Esophagus squamous epithelium (tissue), 5 donors: ENCODE measurements at regions not wholly inside any gene's neighbourhood (a gene's known extent, or its start where the extent isn't known, plus 50 kb on each side); places are given as distances from the start of the nearest gene placed in this dataset.

ENCODE experiments used
- DNase-seq: peaks from one replicate; lab custom pipeline; 2025; lab: John Stamatoyannopoulos, UW
- H3K27ac ChIP-seq, 4 donors: fragments of 200-600 bp; sonication (generic); one replicate each; pipeline ENCODE4 v1.5.1; 2016 to 2019; ENCODE audit warnings: mild to moderate bottlenecking in 1 of 4
- H3K27me3 ChIP-seq, 4 donors: fragments of 200-600 bp; sonication (generic); 1 replicate in 3 of 4; 2 replicates in 1 of 4; pipeline versions ENCODE4 v1.5.1 to v1.6.0; 2017 to 2021; ENCODE audit warnings: antibody characterized with exemption in 1 of 4
- H3K36me3 ChIP-seq, 3 donors: fragments of 200-600 bp; sonication (generic); one replicate each; pipeline ENCODE4 v1.5.1; 2016 to 2019
- H3K4me1 ChIP-seq, 3 donors: fragments of 200-600 bp; sonication (generic); one replicate each; pipeline ENCODE4 v1.5.1; 2017 to 2019
- H3K4me3 ChIP-seq, 4 donors: fragments of 200-600 bp; sonication (generic); 1 replicate in 3 of 4; 2 replicates in 1 of 4; pipeline ENCODE4 v1.5.1; 2016 to 2019; ENCODE audit warnings: mild to moderate bottlenecking in 2 of 4, moderate library complexity in 1 of 4
- H3K9me3 ChIP-seq, 3 donors: fragments of 200-600 bp; sonication (generic); one replicate each; pipeline ENCODE4 v1.5.1; 2016 to 2019
- CTCF ChIP-seq, 6 experiments: fragments of 450-650 bp in 4 of 6; fragments of 200-600 bp in 2 of 6; sonication (generic) in 2 of 6; IDR thresholded peaks; one replicate each; pipeline ENCODE4 v1.5.1; 2016 to 2019; ENCODE audit warnings: antibody characterized with exemption in 6 of 6, mild to moderate bottlenecking in 4 of 6, moderate library complexity in 4 of 6
- POLR2A ChIP-seq, 4 donors: fragments of 450-650 bp; IDR thresholded peaks; one replicate each; pipeline ENCODE4 v1.6.1; 2017; ENCODE audit warnings: antibody characterized with exemption in 4 of 4, mild to moderate bottlenecking in 4 of 4, moderate library complexity in 3 of 4
- WGBS, 2 donors: methylation state at CpG; one replicate each; pipeline ENCODE4 v1.1.5; 2018; 5-methylcytosine and 5-hydroxymethylcytosine counted together
- intact Hi-C: fragments of 100-400 bp; cut with DNase I; formaldehyde crosslinking; loops from one replicate; pipeline ENCODE4 v1.15.0; 2022
- donor health status: DM: yes; HTN: yes; CAD: no.

GRCh38 chr5:96127538-96127937, 165.9 kb upstream of the ELL2 start:
- no peak for TF ChIP-seq POLR2A (IDR thresholded peaks at IDR 0.05)
- Histone ChIP-seq H3K4me1 (peaks cover 0 to 29% (median 4%) of the 10 kb centered on the region in 3 donors), H3K9me3 (no peaks in the 10 kb centered on the region), H3K36me3 (no peaks in the 10 kb centered on the region), H3K4me3 (no peak overlapping the region), H3K27me3 (no peaks in the 10 kb centered on the region), H3K27ac (no peak overlapping the region)
- intact Hi-C loops: no loop called here
- no peak for DNase-seq
- 60 to 74% methylated on average over 2 of the region's 2 CpGs for WGBS, 2 donors

- no peaks in the 10 kb centered on the region for H3K36me3 ChIP-seq
- DNase-seq: no peak
- intact Hi-C loops: no loop called here
Observed at GRCh38 chr5:96125231-96125891, 163.7 kb upstream of the ELL2 start.

GRCh38 chr5:96124589-96124988, 162.9 kb upstream of the ELL2 start:
- TF ChIP-seq POLR2A (IDR thresholded peaks at IDR 0.05) (no peak), CTCF (IDR thresholded peaks at IDR 0.05) (no peak)
- no peak overlapping the region for H3K4me3 ChIP-seq
- WGBS, 2 donors: 65 to 78% methylated on average over 1 of the region's 1 CpG
- no peaks in the 10 kb centered on the region for H3K27me3 ChIP-seq
- H3K9me3 ChIP-seq: no peaks in the 10 kb centered on the region
- no peak for DNase-seq
- no peaks in the 10 kb centered on the region for H3K36me3 ChIP-seq
- intact Hi-C loops: no loop called here
- H3K27ac ChIP-seq: no peak overlapping the region
- peaks cover 0 to 59% (median 10%) of the 10 kb centered on the region in 3 donors for H3K4me1 ChIP-seq

More at GRCh38 chr5:96125231-96125891, 163.7 kb upstream of the ELL2 start:
- TF ChIP-seq POLR2A (IDR thresholded peaks at IDR 0.05): no peak
- TF ChIP-seq CTCF (IDR thresholded peaks at IDR 0.05): no peak
- no peak overlapping the region for H3K4me3 ChIP-seq
- H3K4me1 ChIP-seq: peaks cover 0 to 51% (median 10%) of the 10 kb centered on the region in 3 donors
- 59% methylated on average over 5 of the region's 5 CpGs for WGBS, 2 donors
- no peak overlapping the region for H3K27ac ChIP-seq
- H3K27me3 ChIP-seq: no peaks in the 10 kb centered on the region
- no peaks in the 10 kb centered on the region for H3K9me3 ChIP-seq

- H3K9me3 ChIP-seq: no peaks in the 10 kb centered on the region
- TF ChIP-seq CTCF (IDR thresholded peaks at IDR 0.05) (no peak), POLR2A (IDR thresholded peaks at IDR 0.05) (no peak)
- intact Hi-C loops: no loop called here
- no peaks in the 10 kb centered on the region for H3K36me3 ChIP-seq
- no peaks in the 10 kb centered on the region for H3K27me3 ChIP-seq
- WGBS, 2 donors: 75 to 86% methylated on average over 1 of the region's 1 CpG
- no peak overlapping the region for H3K27ac ChIP-seq
- peaks cover 0 to 70% (median 11%) of the 10 kb centered on the region in 3 donors for H3K4me1 ChIP-seq
- DNase-seq: no peak
- H3K4me3 ChIP-seq: no peak overlapping the region
Observed at GRCh38 chr5:96123418-96123817, 161.8 kb upstream of the ELL2 start.

GRCh38 chr5:96121364-96121763, 159.7 kb upstream of the ELL2 start:
- H3K4me3 ChIP-seq: no peak overlapping the region
- peak overlapping the region in 3 of 4 donors; percentile 58 to 81 (median 79) for H3K27ac ChIP-seq
- no peaks in the 10 kb centered on the region for H3K36me3 ChIP-seq
- WGBS, 2 donors: 23 to 33% methylated on average over 2 of the region's 2 CpGs
- H3K4me1 ChIP-seq: peaks cover 0 to 82% (median 16%) of the 10 kb centered on the region in 3 donors
- H3K27me3 ChIP-seq: no peaks in the 10 kb centered on the region
- H3K9me3 ChIP-seq: no peaks in the 10 kb centered on the region
- no peak for DNase-seq
- no peak for TF ChIP-seq POLR2A (IDR thresholded peaks at IDR 0.05)
- intact Hi-C loops: no loop called here

- H3K27me3 ChIP-seq: no peaks in the 10 kb centered on the region
- H3K27ac ChIP-seq: peak overlapping the region in 2 of 4 donors; percentile 79 to 81
- TF ChIP-seq CTCF (IDR thresholded peaks at IDR 0.05): no peak
- no peak for TF ChIP-seq POLR2A (IDR thresholded peaks at IDR 0.05)
- H3K4me1 ChIP-seq: peaks cover 0 to 85% (median 12%) of the 10 kb centered on the region in 3 donors
- no peak for DNase-seq
- no peaks in the 10 kb centered on the region for H3K36me3 ChIP-seq
- no peaks in the 10 kb centered on the region for H3K9me3 ChIP-seq
- WGBS, 2 donors: 83 to 100% methylated on average over 1 of the region's 1 CpG
- intact Hi-C loops: no loop called here
- H3K4me3 ChIP-seq: no peak overlapping the region
Observed at GRCh38 chr5:96120120-96120519, 158.5 kb upstream of the ELL2 start.
